A549 (cell line): ENCODE measurements at regions not wholly inside any gene's neighbourhood (a gene's known extent, or its start where the extent isn't known, plus 50 kb on each side); places are given as distances from the start of the nearest gene placed in this dataset.

Source experiments
- ATAC-seq, 2 experiments: fragments of 200-7000 bp in 1 of 2; fragments of >200 bp in 1 of 2; cut with Nextera tagmentation in 1 of 2; cut with Tn5 transposase in 1 of 2; 3 replicates each; pipeline versions ENCODE4 v1.8.0 to v1.9.1; 2018 to 2020; ENCODE audit warnings: mild to moderate bottlenecking in 1 of 2, moderate library complexity in 1 of 2
- CTCF ChIA-PET: fragments of 300-600 bp; sonication (Branson Sonifier 250); formaldehyde crosslinking; extraction: SDS; loops from one replicate; lab custom pipeline; 2021; ENCODE audit warnings: antibody characterized with exemption, inconsistent platforms; lab: Yijun Ruan, JAX
- POLR2A ChIA-PET: fragments of 350-600 bp; formaldehyde crosslinking; extraction: SDS; loops from one replicate; lab custom pipeline; 2021; ENCODE audit warnings: antibody characterized with exemption, inconsistent platforms; lab: Yijun Ruan, JAX
- DNase-seq, 2 experiments: peaks; one replicate each; pipeline versions ENCODE4 v3.0.0 to v3.0.0-alpha.2; 2011 to 2016; ENCODE audit warnings: low read depth in 1 of 2, low spot score in 1 of 2
- FAIRE-seq: peaks from 2 replicates; lab custom pipeline; 2011; peaks lifted over from hg19 to GRCh38; lab: Jason Lieb, UNC
- H3K27ac ChIP-seq, 2 experiments: fragments of >200 bp; sonication (Bioruptor Twin); formaldehyde crosslinking; 3 replicates each; pipeline ENCODE4 v1.5.1; 2016 to 2017
- H3K4me1 ChIP-seq: fragments of >200 bp; sonication (Bioruptor Twin); formaldehyde crosslinking; 3 replicates; pipeline ENCODE4 v1.6.1; 2016
- H3K4me2 ChIP-seq: fragments of >200 bp; sonication (Bioruptor Twin); formaldehyde crosslinking; 3 replicates; pipeline ENCODE4 v1.6.1; 2016
- H3K4me3 ChIP-seq: fragments of >200 bp; sonication (Bioruptor Twin); formaldehyde crosslinking; 3 replicates; pipeline ENCODE4 v1.5.1; 2016
- H3K9me3 ChIP-seq: fragments of >200 bp; sonication (Bioruptor Twin); formaldehyde crosslinking; 3 replicates; pipeline ENCODE4 v1.6.1; 2016
- CBX8 ChIP-seq: fragments of 200-600 bp; sonication (generic); IDR thresholded peaks from 2 replicates; pipeline ENCODE4 v1.6.1; 2016
- CEBPB ChIP-seq, 2 experiments: fragments of >200 bp in 1 of 2; sonication (Bioruptor Twin) in 1 of 2; formaldehyde crosslinking in 1 of 2; IDR thresholded peaks; 2 replicates each; pipeline ENCODE4 v1.6.1; 2012 to 2016
- CHD2 ChIP-seq: fragments of 150-350 bp; IDR thresholded peaks from 2 replicates; pipeline ENCODE4 v1.6.1; 2014; ENCODE audit warnings: low read length; ENCODE audit not compliant: partially characterized antibody
- CTCF ChIP-seq: fragments of >200 bp; sonication (Bioruptor Twin); formaldehyde crosslinking; IDR thresholded peaks from 3 replicates; pipeline ENCODE4 v1.5.1; 2016
- E2F6 ChIP-seq: IDR thresholded peaks from 2 replicates; pipeline ENCODE4 v1.6.1; 2012; ENCODE audit warnings: low read depth, borderline replicate concordance
- EHF ChIP-seq: fragments of 250-450 bp; sonication (Bioruptor Pico); IDR thresholded peaks from 2 replicates; pipeline ENCODE4 v1.5.0; 2020; ENCODE audit warnings: mild to moderate bottlenecking
- EP300 ChIP-seq, 2 experiments: fragments of >200 bp; sonication (Bioruptor Twin); formaldehyde crosslinking; IDR thresholded peaks; 2 replicates in 1 of 2; 3 replicates in 1 of 2; pipeline ENCODE4 v1.6.1; 2016 to 2017
- FOXS1 ChIP-seq: fragments of 250-450 bp; sonication (Bioruptor Pico); IDR thresholded peaks from 2 replicates; pipeline ENCODE4 v1.5.0; 2020; ENCODE audit warnings: mild to moderate bottlenecking, moderate library complexity
- HES2 ChIP-seq: fragments of >200 bp; sonication (Bioruptor Twin); formaldehyde crosslinking; IDR thresholded peaks from 2 replicates; pipeline ENCODE4 v1.6.1; 2016
- HMGXB4 ChIP-seq: fragments of 250-450 bp; sonication (Bioruptor Pico); IDR thresholded peaks from 2 replicates; pipeline ENCODE4 v1.5.0; 2021; ENCODE audit warnings: mild to moderate bottlenecking, moderate library complexity, borderline replicate concordance
- JUNB ChIP-seq: fragments of >200 bp; sonication (Bioruptor Twin); formaldehyde crosslinking; IDR thresholded peaks from 2 replicates; pipeline ENCODE4 v1.6.1; 2016
- KDM1A ChIP-seq: fragments of 200-600 bp; sonication (generic); IDR thresholded peaks from 2 replicates; pipeline ENCODE4 v1.6.1; 2016; ENCODE audit warnings: low read depth, mild to moderate bottlenecking
- NFE2L2 ChIP-seq: fragments of 150-350 bp; conservative IDR thresholded peaks from 2 replicates; pipeline ENCODE4 v1.6.1; 2014; ENCODE audit warnings: low read length
- NR3C1 ChIP-seq: fragments of >200 bp; sonication (Bioruptor Twin); formaldehyde crosslinking; IDR thresholded peaks from 3 replicates; pipeline ENCODE4 v1.6.1; 2017
- PHF8 ChIP-seq: fragments of 200-600 bp; sonication (generic); IDR thresholded peaks from 2 replicates; pipeline ENCODE4 v1.6.1; 2016; ENCODE audit warnings: low read depth, mild to moderate bottlenecking, antibody characterized with exemption, moderate library complexity, borderline replicate concordance
- POLR2A ChIP-seq: IDR thresholded peaks from 2 replicates; pipeline ENCODE4 v1.6.1; 2012; ENCODE audit warnings: mild to moderate bottlenecking, low read length
- RAD21 ChIP-seq, 2 experiments: fragments of >200 bp in 1 of 2; sonication (Bioruptor Twin) in 1 of 2; formaldehyde crosslinking in 1 of 2; IDR thresholded peaks in 1 of 2; conservative IDR thresholded peaks in 1 of 2; 2 replicates in 1 of 2; 3 replicates in 1 of 2; pipeline ENCODE4 v1.6.1; 2012 to 2018; ENCODE audit warnings: inconsistent platforms in 1 of 2
- RARB ChIP-seq: fragments of 250-450 bp; sonication (Bioruptor Pico); IDR thresholded peaks from 2 replicates; pipeline ENCODE4 v1.8.0; 2021; ENCODE audit warnings: mild to moderate bottlenecking, moderate library complexity
- RCOR1 ChIP-seq: fragments of 150-350 bp; IDR thresholded peaks from 2 replicates; pipeline ENCODE4 v1.6.1; 2014; ENCODE audit warnings: antibody characterized with exemption, low read length, low read depth
- RFX5 ChIP-seq: fragments of 450-650 bp; IDR thresholded peaks from 2 replicates; pipeline ENCODE4 v1.7.1; 2014; ENCODE audit warnings: antibody characterized with exemption, mild to moderate bottlenecking, moderate library complexity
- RNF2 ChIP-seq: fragments of 200-600 bp; sonication (generic); IDR thresholded peaks from 2 replicates; pipeline ENCODE4 v1.6.1; 2016; ENCODE audit warnings: low read depth, mild to moderate bottlenecking, antibody characterized with exemption, moderate library complexity, borderline replicate concordance
- SMC3 ChIP-seq: fragments of >200 bp; sonication (Bioruptor Twin); formaldehyde crosslinking; IDR thresholded peaks from 3 replicates; pipeline ENCODE4 v1.6.1; 2018; ENCODE audit warnings: inconsistent platforms
- TP53 ChIP-seq: fragments of 250-450 bp; sonication (Bioruptor Pico); IDR thresholded peaks from 2 replicates; pipeline ENCODE4 v1.5.0; 2021; ENCODE audit warnings: mild to moderate bottlenecking, moderate library complexity
- ZC3H11A ChIP-seq: fragments of 450-650 bp; IDR thresholded peaks from 2 replicates; pipeline ENCODE4 v1.6.1; 2014; ENCODE audit warnings: antibody characterized with exemption, mild to moderate bottlenecking
- ZFP36 ChIP-seq: fragments of 450-650 bp; IDR thresholded peaks from 2 replicates; pipeline ENCODE4 v1.6.1; 2014; ENCODE audit warnings: borderline replicate concordance; ENCODE audit not compliant: partially characterized antibody
- WGBS: methylation state at CpG from one replicate; pipeline ENCODE4 v1.1.6; 2017; ENCODE audit errors: missing lambda C conversion rate; 5-methylcytosine and 5-hydroxymethylcytosine counted together
- TF ChIP-seq, protein P1 (sequence below): fragments of 150-350 bp; IDR thresholded peaks from 2 replicates; pipeline ENCODE4 v1.6.1; 2014; ENCODE audit warnings: low read depth, mild to moderate bottlenecking, low read length

GRCh38 chr6:14717307-14717706 lies 528.6 kb upstream of the JARID2 start (continued):
- TF ChIP-seq HMGXB4 (CRISPR knock-in tag) (no peak), CHD2 (no peak), NFE2L2 (no peak), TP53 (CRISPR knock-in tag) (no peak), RNF2 (no peak), NR3C1 (no peak), FOXS1 (CRISPR knock-in tag) (no peak), E2F6 (no peak), SMC3 (no peak), ZFP36 (no peak), RAD21 (conservative IDR thresholded peaks at IDR 0.05 in 1 of 2, IDR thresholded peaks at IDR 0.05 in 1 of 2) (no peak)
- TF ChIP-seq, protein P1, sequence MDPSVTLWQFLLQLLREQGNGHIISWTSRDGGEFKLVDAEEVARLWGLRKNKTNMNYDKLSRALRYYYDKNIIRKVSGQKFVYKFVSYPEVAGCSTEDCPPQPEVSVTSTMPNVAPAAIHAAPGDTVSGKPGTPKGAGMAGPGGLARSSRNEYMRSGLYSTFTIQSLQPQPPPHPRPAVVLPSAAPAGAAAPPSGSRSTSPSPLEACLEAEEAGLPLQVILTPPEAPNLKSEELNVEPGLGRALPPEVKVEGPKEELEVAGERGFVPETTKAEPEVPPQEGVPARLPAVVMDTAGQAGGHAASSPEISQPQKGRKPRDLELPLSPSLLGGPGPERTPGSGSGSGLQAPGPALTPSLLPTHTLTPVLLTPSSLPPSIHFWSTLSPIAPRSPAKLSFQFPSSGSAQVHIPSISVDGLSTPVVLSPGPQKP: no peak

- Histone ChIP-seq H3K4me2 (no peak overlapping the region), H3K9me3 (no peaks in the 10 kb centered on the region), H3K4me1 (peaks cover 19% of the 10 kb centered on the region), H3K4me3 (no peak overlapping the region), H3K27ac (no peak overlapping the region)
- CTCF ChIA-PET: no interaction called here
- TF ChIP-seq EHF (no peak), CBX8 (no peak), EP300 (IDR thresholded peaks at IDR 0.05) (no peak), POLR2A (no peak), KDM1A (no peak), ZC3H11A (no peak), HES2 (no peak), RAD21 (conservative IDR thresholded peaks at IDR 0.05 in 1 of 2, IDR thresholded peaks at IDR 0.05 in 1 of 2) (no peak), RFX5 (no peak), HMGXB4 (CRISPR knock-in tag) (no peak), RARB (CRISPR knock-in tag) (no peak), ZFP36 (no peak), JUNB (no peak), PHF8 (no peak), NR3C1 (no peak), CEBPB (IDR thresholded peaks at IDR 0.05) (no peak), CTCF (no peak), RCOR1 (no peak), E2F6 (no peak)
- no peak for FAIRE-seq
- 78% methylated on average over 4 of the region's 4 CpGs for WGBS
- POLR2A ChIA-PET: no interaction called here
- DNase-seq: no peak
- ATAC-seq: no peak
Measured at GRCh38 chr6:14718861-14719260, 527.0 kb upstream of the JARID2 start.
